ENCODE measurements at regions not wholly inside any gene's neighbourhood (a gene's known extent, or its start where the extent isn't known, plus 50 kb on each side); places are given as distances from the start of the nearest gene placed in this dataset.

GRCh38 chr9:115614326-115614999, 496.5 kb upstream of the TNC start:
- TF ChIP-seq EZH2phosphoT487 (IDR thresholded peaks at IDR 0.05; ENCODE audit: insufficient read depth, low read depth) (no peak), EZH2 (IDR thresholded peaks at IDR 0.05; ENCODE audit: insufficient read depth, poor library complexity, severe bottlenecking) (no peak)
